AG09309 (cell line): ENCODE measurements at regions not wholly inside any gene's neighbourhood (a gene's known extent, or its start where the extent isn't known, plus 50 kb on each side); places are given as distances from the start of the nearest gene placed in this dataset.

Experiments
- DNase-seq: peaks from one replicate; pipeline ENCODE4 v3.0.0-alpha.2; 2010; ENCODE audit warnings: low read depth
- H3K4me3 ChIP-seq: 2 replicates; pipeline ENCODE4 v1.5.1; 2011; ENCODE audit warnings: mild to moderate bottlenecking, low read depth, low read length, moderate library complexity; ENCODE audit not compliant: control insufficient read depth
- CTCF ChIP-seq: IDR thresholded peaks from 2 replicates; pipeline ENCODE4 v1.5.1; 2011; ENCODE audit warnings: mild to moderate bottlenecking, low read depth, low read length, inconsistent platforms; ENCODE audit not compliant: insufficient read depth, control insufficient read depth; ENCODE audit errors: missing control alignments

GRCh38 chr2:152930501-152930900 is 212.1 kb downstream of the ARL6IP6 start:
- no peak overlapping the region for H3K4me3 ChIP-seq
- TF ChIP-seq CTCF = no peak
- DNase-seq = no peak

- no peak overlapping the region for H3K4me3 ChIP-seq
- no peak for DNase-seq
- TF ChIP-seq CTCF = no peak
Observed at GRCh38 chr2:152929628-152930027, 211.2 kb downstream of the ARL6IP6 start.

DNA sequence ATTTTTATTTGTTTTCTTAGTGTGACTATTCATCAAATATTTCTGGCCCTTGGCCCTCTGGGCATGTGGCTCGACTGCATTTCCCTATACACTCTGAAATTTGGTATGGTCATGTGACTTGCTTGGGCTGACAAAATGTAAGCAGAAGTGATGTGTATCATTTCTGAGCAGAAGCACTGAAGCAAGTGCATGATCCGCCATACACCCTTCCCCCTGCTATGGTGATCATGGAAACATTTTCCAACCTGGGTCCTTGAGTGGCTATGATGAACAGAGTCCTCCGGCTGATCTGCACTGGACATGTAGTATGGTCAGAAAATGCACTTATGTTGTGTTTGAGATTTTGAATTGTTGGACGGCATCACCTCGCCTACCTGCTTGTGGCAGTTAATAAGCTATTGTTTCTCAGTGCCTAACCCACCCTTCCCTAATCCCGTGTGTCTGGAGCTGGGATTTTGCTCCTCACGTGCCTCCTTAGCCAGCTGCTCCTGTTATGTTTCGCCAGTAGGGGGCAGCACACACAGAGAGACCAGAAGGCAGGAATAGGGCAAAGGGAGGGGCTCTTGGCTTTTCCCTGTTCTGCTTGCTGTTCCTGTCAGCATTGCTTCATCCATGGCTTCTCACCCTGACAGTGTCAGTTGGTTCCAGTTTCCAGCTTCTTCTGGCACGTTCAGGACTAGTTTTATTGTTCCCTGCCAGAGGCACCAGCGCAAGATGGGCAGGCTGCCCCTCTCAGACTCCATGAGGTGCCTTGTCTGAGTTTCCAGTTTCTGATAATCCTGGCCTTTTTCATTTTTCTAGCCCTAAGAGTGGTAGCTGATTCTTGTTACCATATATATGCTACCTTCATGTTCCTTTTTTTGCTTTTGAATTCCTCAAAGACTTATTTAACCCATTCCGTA is 207.4 kb downstream of the ARL6IP6 start:
- no peak for DNase-seq
- TF ChIP-seq CTCF = peak; percentile 41
- no peak overlapping the region for H3K4me3 ChIP-seq

DNA sequence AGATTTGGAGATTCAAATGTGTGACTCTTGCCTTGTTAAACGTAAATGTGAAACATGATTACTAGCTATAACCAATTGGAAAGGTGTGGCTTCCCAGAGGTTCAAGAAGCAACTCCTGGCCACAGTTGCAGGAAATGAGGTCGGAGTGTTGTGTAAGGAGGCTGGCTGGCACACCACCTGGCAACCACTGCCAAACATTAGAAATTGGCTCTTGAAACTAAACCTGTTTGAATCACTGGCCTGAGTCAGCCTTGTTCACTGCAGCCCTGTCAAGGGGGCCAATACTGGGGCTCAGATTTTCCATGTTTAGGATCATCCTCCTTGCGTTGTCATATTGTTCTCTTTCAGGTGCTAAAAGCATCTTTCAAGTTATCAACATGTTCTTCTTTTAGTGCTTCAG is 206.3 kb downstream of the ARL6IP6 start:
- no peak overlapping the region for H3K4me3 ChIP-seq
- TF ChIP-seq CTCF = no peak

DNA sequence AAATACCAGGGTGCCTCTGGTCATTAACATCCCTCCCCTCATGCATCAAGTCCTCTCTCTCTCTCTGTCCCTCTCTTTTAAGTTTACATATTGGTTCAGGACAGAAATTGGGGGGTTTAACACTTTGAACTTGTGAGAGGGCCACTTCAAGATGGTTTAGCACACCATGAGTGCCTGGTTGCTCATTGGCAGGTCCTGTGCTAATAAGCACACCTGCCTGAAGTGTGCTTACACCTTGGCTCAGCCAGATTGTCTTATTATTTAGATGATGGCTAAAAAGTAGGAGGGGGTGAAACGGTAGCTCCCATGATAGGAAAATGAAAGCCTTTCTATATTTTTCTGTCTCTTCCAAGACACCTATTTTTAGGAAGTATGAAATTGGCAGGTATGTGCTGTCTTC is 205.8 kb downstream of the ARL6IP6 start:
- DNase-seq = no peak
- TF ChIP-seq CTCF = no peak
- H3K4me3 ChIP-seq = no peak overlapping the region

More for the DNA sequence above, 206.3 kb downstream of the ARL6IP6 start:
- no peak for DNase-seq

GRCh38 chr2:152920846-152921245 is 202.4 kb downstream of the ARL6IP6 start:
- H3K4me3 ChIP-seq = no peak overlapping the region
- no peak for TF ChIP-seq CTCF
- no peak for DNase-seq

GRCh38 chr2:152910970-152911369 is 192.6 kb downstream of the ARL6IP6 start:
- no peak for DNase-seq
- H3K4me3 ChIP-seq = no peak overlapping the region
- no peak for TF ChIP-seq CTCF
